ENCODE measurements at regions not wholly inside any gene's neighbourhood (a gene's known extent, or its start where the extent isn't known, plus 50 kb on each side); places are given as distances from the start of the nearest gene placed in this dataset.

DNA sequence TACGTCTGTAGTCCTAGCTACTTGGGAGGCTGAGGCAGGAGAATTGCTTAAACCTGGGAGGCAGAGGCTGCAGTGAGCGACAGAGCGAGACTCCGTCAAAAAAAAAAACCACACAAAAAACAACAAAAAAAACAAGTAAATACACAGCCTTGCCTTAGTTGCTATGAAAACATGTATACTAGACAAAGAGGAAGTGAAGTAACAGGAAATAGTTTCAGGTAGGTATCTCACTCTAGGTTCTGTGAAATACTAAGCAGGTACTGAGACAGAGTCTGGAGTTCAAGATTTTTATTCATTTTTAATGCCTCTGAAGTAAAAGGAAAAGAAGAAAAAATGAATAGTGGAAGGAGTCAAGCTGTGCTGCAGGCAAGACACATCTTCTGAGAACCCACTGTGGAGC is 687.9 kb upstream of the RGMB start:
- Mint-ChIP-seq H3K27ac (no peak overlapping the region), H3K4me3 (no peak overlapping the region), H3K4me1 (no peaks in the 10 kb centered on the region), H3K9me3 (no peaks in the 10 kb centered on the region), H3K27me3 (no peaks in the 10 kb centered on the region), H3K36me3 (no peaks in the 10 kb centered on the region)
- ATAC-seq (ENCODE audit: low read depth): no peak
- DNase-seq (ENCODE audit: low spot score in 2 of 2): no peak

DNA sequence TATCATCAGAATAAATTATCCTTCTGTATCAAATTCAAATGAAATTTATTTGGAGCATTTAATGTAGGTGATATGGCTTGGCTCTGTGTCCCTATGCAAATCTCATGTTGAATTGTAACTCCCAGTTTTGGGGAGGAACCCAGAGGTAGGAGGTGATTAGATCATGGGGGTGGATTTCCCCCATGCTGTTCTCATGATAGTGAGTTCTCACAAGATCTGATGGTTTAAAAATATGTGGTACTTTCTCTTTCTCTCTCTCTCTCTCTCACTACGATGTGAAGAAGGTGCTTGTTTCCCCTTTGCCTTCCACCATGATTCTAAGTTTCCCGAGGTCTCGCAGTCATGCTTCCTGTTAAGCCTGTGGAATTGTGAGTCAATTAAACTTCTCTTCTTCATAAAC is 678.4 kb upstream of the RGMB start:
- Mint-ChIP-seq H3K4me1 (no peaks in the 10 kb centered on the region), H3K9me3 (peaks cover 2% of the 10 kb centered on the region), H3K36me3 (no peaks in the 10 kb centered on the region), H3K4me3 (no peak overlapping the region), H3K27ac (no peak overlapping the region), H3K27me3 (no peaks in the 10 kb centered on the region)
- ATAC-seq (ENCODE audit: low read depth): no peak
- DNase-seq (ENCODE audit: low spot score in 2 of 2): no peak

DNA sequence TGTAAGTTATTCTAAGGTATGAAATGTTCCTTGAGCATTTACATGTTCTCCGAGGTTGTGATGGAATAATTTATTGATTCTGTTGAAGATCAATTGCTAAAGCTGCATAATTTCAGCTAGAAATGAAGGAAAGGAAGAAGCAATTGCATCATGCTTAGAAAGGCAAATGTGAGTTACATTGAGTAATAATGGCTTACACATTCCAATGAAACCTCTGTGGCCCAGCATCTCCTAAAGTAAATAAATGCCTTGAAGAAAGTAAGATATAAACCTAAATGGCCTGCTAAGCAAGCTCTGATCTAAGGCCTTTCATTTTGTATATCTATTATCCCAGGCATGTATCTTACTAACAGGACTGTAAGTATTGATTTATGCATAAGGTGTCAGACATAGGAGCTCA is 677.3 kb upstream of the RGMB start:
- DNase-seq (ENCODE audit: low spot score in 2 of 2) (no peak), ATAC-seq (ENCODE audit: low read depth) (no peak)
- Mint-ChIP-seq H3K9me3 (peaks cover 2% of the 10 kb centered on the region), H3K27me3 (no peaks in the 10 kb centered on the region), H3K4me1 (no peaks in the 10 kb centered on the region), H3K27ac (no peak overlapping the region), H3K4me3 (no peak overlapping the region), H3K36me3 (no peaks in the 10 kb centered on the region)

DNA sequence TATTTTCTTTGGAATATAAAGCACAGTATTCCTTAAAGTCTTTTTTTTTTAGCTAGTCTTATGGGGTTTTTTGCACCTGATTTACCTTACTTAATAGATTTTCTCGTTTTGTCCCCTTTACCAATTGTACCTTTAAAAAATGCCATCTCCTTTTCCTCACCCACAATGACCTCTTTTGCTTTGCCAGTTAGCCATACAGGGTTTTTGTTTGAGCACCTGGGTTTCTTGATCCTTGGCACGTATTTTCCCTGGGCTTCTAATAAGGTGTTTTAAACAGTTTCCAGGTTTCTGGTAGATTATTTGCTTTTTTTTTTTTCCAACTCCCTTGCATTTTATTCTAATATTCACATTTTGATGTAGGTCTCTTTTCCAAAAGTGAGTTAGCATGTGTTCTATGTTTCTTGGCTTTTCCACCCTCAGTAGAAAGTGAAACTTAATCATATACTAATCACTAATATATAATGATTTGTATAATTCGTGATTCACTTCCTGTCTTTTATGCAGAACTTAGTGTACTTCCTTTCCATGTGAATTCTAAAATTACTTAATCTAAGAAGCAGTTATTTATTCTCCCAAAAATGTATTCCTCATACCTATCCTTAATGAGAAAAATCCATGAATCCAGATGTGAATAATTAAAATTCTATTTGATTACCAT is 673.9 kb upstream of the RGMB start:
- Mint-ChIP-seq H3K27me3 (peaks cover 1% of the 10 kb centered on the region), H3K9me3 (peaks cover 2% of the 10 kb centered on the region), H3K4me3 (no peak overlapping the region), H3K27ac (no peak overlapping the region), H3K4me1 (no peaks in the 10 kb centered on the region), H3K36me3 (no peaks in the 10 kb centered on the region)
- ATAC-seq (ENCODE audit: low read depth) (no peak), DNase-seq (ENCODE audit: low spot score in 2 of 2) (no peak)

DNA sequence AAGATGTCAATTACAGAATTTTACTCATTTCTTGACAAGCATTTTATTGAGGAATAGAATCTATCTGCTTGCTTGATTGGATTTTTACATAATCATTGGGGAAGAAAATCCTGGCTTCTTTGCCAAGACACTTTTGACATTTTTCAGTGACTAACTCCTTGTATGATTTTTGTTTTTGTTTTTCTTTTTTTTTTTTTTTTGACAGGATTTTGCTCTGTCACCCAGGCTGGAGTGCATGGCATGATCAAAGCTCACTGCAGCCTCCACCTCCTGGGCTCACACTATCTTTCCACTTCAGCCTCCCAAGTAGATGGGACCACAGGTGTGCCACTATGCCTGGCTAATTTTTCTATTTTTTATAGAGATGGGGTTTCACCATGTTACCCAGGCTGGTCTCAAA is 672.3 kb upstream of the RGMB start:
- Mint-ChIP-seq H3K4me1 (no peaks in the 10 kb centered on the region), H3K27me3 (peaks cover 1% of the 10 kb centered on the region), H3K4me3 (no peak overlapping the region), H3K36me3 (no peaks in the 10 kb centered on the region), H3K27ac (no peak overlapping the region), H3K9me3 (peaks cover 2% of the 10 kb centered on the region)
- DNase-seq (ENCODE audit: low spot score in 2 of 2): no peak
- ATAC-seq (ENCODE audit: low read depth): no peak

DNA sequence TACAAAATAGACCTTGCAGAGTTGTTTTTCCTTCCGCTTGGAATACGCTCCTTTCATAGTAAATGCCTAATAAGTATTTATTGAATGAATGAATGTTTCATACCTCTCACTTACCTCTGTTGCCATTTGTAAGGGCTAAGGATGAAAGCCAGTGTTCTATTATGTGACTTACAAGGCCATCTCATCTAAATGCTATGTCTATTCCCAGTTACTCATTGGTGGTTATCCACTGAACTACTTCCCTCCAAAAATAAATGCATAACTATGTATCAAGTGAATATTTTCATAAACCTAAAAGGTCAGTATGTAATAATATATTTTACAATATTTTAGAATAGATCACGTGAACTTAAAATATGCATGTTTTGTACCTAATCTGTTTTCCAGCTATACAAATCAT is 670.5 kb upstream of the RGMB start:
- Mint-ChIP-seq H3K4me3 (no peak overlapping the region), H3K36me3 (no peaks in the 10 kb centered on the region), H3K27ac (no peak overlapping the region), H3K9me3 (no peaks in the 10 kb centered on the region), H3K27me3 (peaks cover 1% of the 10 kb centered on the region), H3K4me1 (no peaks in the 10 kb centered on the region)
- ATAC-seq (ENCODE audit: low read depth) (no peak), DNase-seq (ENCODE audit: low spot score in 2 of 2) (no peak)

DNA sequence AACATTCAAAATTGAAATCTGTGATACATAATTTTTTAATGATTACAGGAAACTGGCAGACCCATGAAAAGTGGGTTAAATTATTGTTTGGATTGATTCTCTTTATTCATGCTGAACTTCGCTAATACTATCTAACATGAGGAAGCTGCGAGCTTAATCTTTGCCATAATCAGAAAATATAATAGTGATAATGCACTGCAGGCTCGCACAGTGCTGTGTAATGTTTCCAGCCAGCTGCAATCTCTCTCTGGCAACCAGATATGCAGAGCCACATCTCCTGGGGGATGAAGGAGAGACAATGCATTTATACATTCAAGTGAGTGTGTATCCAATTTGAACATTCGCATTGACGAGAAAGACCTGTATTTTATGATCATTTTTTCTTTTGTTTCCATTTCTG is 669.7 kb upstream of the RGMB start:
- no peaks in the 10 kb centered on the region for H3K36me3 Mint-ChIP-seq
- peaks cover 1% of the 10 kb centered on the region for H3K27me3 Mint-ChIP-seq
- H3K9me3 Mint-ChIP-seq: no peaks in the 10 kb centered on the region
- H3K4me3 Mint-ChIP-seq: no peak overlapping the region
- H3K4me1 Mint-ChIP-seq: no peaks in the 10 kb centered on the region
- ATAC-seq (ENCODE audit: low read depth) (no peak), DNase-seq (ENCODE audit: low spot score in 2 of 2) (no peak)
- no peak overlapping the region for H3K27ac Mint-ChIP-seq

DNA sequence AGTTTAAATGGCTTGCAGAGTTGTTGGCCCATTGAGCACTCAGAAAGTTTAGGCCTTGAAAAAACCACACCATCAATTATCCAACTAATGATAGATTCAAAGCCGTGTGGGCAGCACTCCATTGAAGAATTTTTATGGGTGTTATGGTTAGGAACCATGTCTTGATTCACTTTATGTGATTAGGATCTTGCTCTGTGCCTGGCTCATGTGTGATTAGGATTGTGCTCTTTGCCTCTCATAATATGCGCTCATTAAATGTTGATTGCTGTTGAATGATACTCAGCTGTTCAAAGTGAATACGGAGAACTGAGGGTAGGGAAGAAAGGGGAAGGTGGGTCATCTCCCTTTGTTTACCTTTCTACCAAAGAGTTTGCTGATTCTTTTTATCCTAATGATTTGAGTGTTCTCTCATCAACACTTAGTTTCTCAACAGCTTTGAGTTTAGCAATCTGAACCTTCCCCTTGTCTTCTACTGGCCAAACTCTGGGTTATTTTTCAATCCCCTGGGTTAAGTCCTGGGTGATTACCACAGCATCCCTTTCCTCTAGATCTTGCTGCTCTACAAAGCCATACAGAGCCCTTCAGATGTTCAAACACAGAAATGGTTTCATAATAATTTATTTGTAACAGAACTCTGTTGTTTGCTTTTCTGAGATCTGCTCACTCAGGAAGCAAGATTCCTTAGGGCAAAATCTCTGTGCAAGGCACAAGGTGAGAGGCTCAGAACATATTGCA is 668.8 kb upstream of the RGMB start:
- no peaks in the 10 kb centered on the region for H3K36me3 Mint-ChIP-seq
- no peaks in the 10 kb centered on the region for H3K4me1 Mint-ChIP-seq
- ATAC-seq (ENCODE audit: low read depth): no peak
- no peaks in the 10 kb centered on the region for H3K9me3 Mint-ChIP-seq
- no peak overlapping the region for H3K27ac Mint-ChIP-seq
- no peak for DNase-seq (ENCODE audit: low spot score in 2 of 2)
- peaks cover 1% of the 10 kb centered on the region for H3K27me3 Mint-ChIP-seq
- no peak overlapping the region for H3K4me3 Mint-ChIP-seq

DNA sequence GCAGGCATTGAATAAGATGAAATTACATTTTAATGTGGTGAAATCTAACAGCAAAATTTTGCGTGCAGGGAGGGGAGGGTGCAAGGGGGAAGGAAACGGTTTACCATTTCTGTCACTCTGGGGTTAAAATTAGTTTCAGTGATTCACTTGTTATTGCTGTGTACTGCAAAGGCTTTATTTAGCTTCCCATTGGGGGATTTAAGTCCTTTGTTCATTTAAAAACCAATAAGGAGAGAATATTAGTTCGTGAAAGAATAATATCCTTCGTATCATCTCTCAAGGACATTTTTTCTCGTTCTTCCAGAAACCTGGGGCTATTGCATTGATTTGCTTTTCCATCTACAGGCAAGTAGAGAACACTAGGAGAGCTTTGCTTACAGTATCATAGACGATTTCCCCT is 667.8 kb upstream of the RGMB start:
- Mint-ChIP-seq H3K27me3 (peaks cover 1% of the 10 kb centered on the region), H3K9me3 (no peaks in the 10 kb centered on the region)
- no peak for ATAC-seq (ENCODE audit: low read depth)

DNA sequence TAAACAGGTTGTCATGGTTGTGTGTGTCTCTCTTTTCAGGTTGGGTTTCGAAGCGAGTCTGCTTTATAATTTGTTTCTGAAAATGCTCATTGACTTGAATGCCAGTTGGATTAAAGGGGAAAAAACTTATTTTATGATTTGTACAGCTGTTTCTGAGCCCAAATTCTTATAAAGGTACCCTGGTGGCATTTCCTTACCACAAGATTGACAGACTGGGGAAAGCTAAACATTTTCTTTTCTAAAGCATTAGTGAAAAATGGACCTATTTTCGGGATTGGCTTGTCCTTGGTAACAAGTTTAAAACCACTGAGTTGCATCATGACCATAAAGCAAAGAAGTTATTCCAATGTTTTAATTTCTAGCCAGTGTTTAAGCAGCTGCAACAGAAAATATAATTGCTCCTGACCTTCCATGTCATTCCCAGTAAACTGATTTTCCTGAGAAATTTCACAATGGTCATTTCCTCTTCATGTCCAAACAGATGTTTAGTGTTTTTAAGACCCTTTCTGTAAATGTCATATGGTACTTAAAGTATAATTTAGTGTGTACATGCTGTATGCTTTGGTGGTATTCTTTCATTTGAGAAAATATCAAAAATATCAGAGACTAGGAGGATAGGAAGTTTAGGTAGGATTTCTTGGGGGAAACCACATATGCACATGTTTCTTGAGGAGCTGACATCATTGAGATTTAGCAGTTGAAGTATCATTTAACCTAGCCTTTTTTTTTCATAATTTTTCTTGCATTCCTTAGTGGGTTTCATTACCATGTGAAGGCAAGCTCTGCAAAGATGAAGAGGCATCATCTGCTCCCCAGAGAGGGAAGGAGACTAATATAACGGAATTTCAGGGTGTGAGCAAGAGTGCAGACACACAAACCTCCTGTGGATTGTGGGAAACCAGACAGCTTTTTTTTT is 667.1 kb upstream of the RGMB start:
- Mint-ChIP-seq H3K9me3 (no peaks in the 10 kb centered on the region), H3K27ac (no peak overlapping the region), H3K36me3 (no peaks in the 10 kb centered on the region), H3K4me1 (no peaks in the 10 kb centered on the region), H3K4me3 (no peak overlapping the region), H3K27me3 (peaks cover 1% of the 10 kb centered on the region)
- DNase-seq (ENCODE audit: low spot score in 2 of 2) (no peak), ATAC-seq (ENCODE audit: low read depth) (no peak)

More for the DNA sequence above, 667.8 kb upstream of the RGMB start:
- Mint-ChIP-seq H3K36me3 (no peaks in the 10 kb centered on the region), H3K27ac (no peak overlapping the region), H3K4me1 (no peaks in the 10 kb centered on the region), H3K4me3 (no peak overlapping the region)
- no peak for DNase-seq (ENCODE audit: low spot score in 2 of 2)

DNA sequence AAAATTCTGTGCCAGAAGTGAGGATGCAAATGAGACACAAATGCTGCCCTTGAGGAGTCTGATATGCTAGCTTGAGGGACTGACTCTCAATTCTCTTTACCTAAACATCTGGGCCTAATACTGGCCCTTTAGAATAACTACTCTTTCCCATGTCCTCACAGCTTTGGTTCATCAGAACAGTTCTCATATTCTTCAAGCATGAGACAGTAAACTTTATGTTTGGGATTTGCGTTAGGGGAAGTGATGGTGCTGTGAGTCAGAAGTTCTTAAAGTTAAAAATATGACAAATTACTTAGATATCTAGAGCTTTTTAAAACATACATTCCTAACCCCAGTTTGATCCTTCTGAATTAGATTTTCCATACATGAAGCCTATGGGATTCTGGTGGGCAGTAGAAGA is 665.0 kb upstream of the RGMB start:
- no peaks in the 10 kb centered on the region for H3K9me3 Mint-ChIP-seq
- H3K27ac Mint-ChIP-seq: no peak overlapping the region
- no peak overlapping the region for H3K4me3 Mint-ChIP-seq
- H3K27me3 Mint-ChIP-seq: peaks cover 1% of the 10 kb centered on the region
- ATAC-seq (ENCODE audit: low read depth) (no peak), DNase-seq (ENCODE audit: low spot score in 2 of 2) (no peak)
- H3K4me1 Mint-ChIP-seq: no peaks in the 10 kb centered on the region
- no peaks in the 10 kb centered on the region for H3K36me3 Mint-ChIP-seq

DNA sequence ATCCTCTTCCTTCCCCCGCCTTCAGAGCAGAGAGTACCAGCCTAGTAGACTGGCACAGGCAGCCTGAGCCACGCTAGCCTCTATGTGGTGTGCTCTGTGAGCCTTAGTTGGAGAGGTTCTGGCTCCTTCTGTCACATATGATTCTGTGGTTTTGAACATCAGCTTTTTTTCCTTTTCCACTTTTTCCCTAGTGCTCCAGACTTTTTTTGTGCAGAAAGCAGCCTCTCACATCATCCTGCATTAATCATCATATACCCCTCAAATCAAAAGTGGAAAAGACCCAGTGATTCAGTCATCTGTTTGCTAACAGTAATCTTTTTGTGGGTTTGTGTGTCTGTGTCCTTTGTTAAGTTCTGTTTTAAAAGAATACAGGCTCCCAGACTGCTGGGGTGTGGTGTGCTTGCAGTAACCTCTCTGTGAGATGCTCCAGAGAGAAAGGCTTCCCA is 663.9 kb upstream of the RGMB start:
- H3K4me1 Mint-ChIP-seq: no peaks in the 10 kb centered on the region
- H3K27ac Mint-ChIP-seq: no peak overlapping the region
- H3K9me3 Mint-ChIP-seq: peaks cover under 1% of the 10 kb centered on the region
- DNase-seq (ENCODE audit: low spot score in 2 of 2) (no peak), ATAC-seq (ENCODE audit: low read depth) (no peak)
- H3K4me3 Mint-ChIP-seq: no peak overlapping the region
- no peaks in the 10 kb centered on the region for H3K36me3 Mint-ChIP-seq
- H3K27me3 Mint-ChIP-seq: peaks cover under 1% of the 10 kb centered on the region

DNA sequence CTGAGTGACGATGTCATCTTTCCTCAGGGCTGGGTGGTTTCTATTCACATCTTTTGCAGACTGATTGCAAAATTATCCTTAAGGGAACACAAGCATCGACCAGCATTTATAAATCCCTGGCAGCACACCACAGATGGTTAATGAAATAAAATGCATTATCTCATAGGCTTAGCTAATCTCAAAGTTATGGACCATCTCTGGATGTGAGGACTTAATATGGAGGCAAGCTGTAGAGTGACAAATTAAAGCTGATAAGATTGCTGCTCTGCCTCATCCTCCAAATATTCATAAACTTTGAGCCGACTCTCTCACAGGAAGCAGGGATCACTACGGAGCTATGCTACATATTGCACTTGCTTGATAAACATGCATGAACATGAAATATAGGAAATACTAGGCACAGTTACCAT is 663.2 kb upstream of the RGMB start:
- Mint-ChIP-seq H3K36me3 (no peaks in the 10 kb centered on the region), H3K4me1 (no peaks in the 10 kb centered on the region), H3K4me3 (no peak overlapping the region), H3K27me3 (peaks cover 1% of the 10 kb centered on the region), H3K27ac (no peak overlapping the region), H3K9me3 (peaks cover 1% of the 10 kb centered on the region)
- ATAC-seq (ENCODE audit: low read depth) (no peak), DNase-seq (ENCODE audit: low spot score in 2 of 2) (no peak)

DNA sequence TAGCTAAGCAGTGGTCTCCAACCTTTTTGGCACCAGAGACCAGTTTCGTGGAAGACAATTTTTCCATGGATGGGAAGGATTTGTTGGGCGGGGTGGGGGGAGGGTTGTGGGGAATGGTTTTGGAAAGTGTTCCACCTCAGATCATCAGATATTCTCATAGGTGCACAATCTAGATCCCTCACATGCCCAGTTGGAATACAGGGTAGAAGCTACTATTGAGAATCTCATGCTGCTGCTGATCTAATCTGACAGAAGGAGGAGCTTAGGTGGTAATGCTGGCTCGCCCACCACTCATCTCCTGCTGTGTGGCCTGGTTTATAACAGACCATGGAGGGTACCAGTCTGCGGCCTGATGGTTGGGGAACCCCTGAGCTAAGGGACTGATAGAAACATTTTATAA is 662.7 kb upstream of the RGMB start:
- Mint-ChIP-seq H3K27ac (no peak overlapping the region), H3K27me3 (peaks cover 1% of the 10 kb centered on the region), H3K36me3 (no peaks in the 10 kb centered on the region), H3K4me3 (no peak overlapping the region), H3K4me1 (no peaks in the 10 kb centered on the region), H3K9me3 (peaks cover 1% of the 10 kb centered on the region)
- no peak for DNase-seq (ENCODE audit: low spot score in 2 of 2)
- no peak for ATAC-seq (ENCODE audit: low read depth)

All from memory B cell (primary cell).